ENCODE measurements at regions not wholly inside any gene's neighbourhood (a gene's known extent, or its start where the extent isn't known, plus 50 kb on each side); places are given as distances from the start of the nearest gene placed in this dataset.

GRCh38 chr2:56015711-56016115, 92.1 kb upstream of the EFEMP1 start:
- no peak overlapping the region for H3K4me3 ChIP-seq (ENCODE audit: insufficient read depth, low read length, poor library complexity, severe bottlenecking)
- H3K79me2 ChIP-seq (ENCODE audit: insufficient read depth, low read length): no peaks in the 10 kb centered on the region
- H3K9me2 ChIP-seq (replicated peaks; ENCODE audit: insufficient read depth, low read length): no peaks in the 10 kb centered on the region
- H3K27me3 ChIP-seq (ENCODE audit: low read length): no peaks in the 10 kb centered on the region
- H3F3A ChIP-seq (ENCODE audit: insufficient read depth): no peaks in the 10 kb centered on the region
- H3K36me3 ChIP-seq (ENCODE audit: low read length): no peaks in the 10 kb centered on the region
- H2AFZ ChIP-seq (ENCODE audit: low read depth, low read length, severe bottlenecking): no peak overlapping the region
- H3K4me2 ChIP-seq (ENCODE audit: low read depth, low read length, poor library complexity, severe bottlenecking): no peak overlapping the region
- TF ChIP-seq EZH2phosphoT487 (conservative IDR thresholded peaks at IDR 0.05; ENCODE audit: low read length) (no peak), CTCF (IDR thresholded peaks at IDR 0.05; ENCODE audit: insufficient read depth, low read length, poor library complexity, severe bottlenecking) (no peak)
- no peak overlapping the region for H3K9ac ChIP-seq (ENCODE audit: low read length)
- H3K9me3 ChIP-seq (ENCODE audit: insufficient read depth, low read length): no peaks in the 10 kb centered on the region
- no peaks in the 10 kb centered on the region for H4K20me1 ChIP-seq (ENCODE audit: low read depth, low read length)
- no peak overlapping the region for H3K27ac ChIP-seq (ENCODE audit: low read depth, low read length)

DNA sequence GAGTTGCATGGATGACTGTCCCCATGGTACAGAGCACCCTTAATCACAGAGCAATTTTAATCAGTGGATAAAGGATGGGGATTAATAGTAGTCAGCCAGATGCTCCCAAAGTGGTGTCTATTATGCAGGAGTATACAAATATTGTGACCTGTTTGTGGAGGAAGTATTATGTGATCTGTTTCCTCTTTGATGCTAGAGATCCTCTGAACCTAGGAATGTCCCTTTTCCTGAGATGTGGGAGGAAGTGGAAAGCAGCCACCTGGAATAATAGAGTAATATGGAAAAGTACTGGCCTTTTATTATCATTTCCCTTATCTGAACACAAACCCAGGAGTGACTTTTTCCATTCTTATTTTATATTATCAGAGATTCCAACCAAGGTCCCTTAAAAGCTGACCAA, 94.2 kb upstream of the EFEMP1 start:
- H3K36me3 ChIP-seq (ENCODE audit: low read length): no peaks in the 10 kb centered on the region
- no peak overlapping the region for H3K9ac ChIP-seq (ENCODE audit: low read length)
- H3K27me3 ChIP-seq (ENCODE audit: low read length): no peaks in the 10 kb centered on the region
- no peak overlapping the region for H3K27ac ChIP-seq (ENCODE audit: low read depth, low read length)
- no peaks in the 10 kb centered on the region for H3K9me3 ChIP-seq (ENCODE audit: insufficient read depth, low read length)
- H2AFZ ChIP-seq (ENCODE audit: low read depth, low read length, severe bottlenecking): no peak overlapping the region
- no peaks in the 10 kb centered on the region for H3F3A ChIP-seq (ENCODE audit: insufficient read depth)
- H3K79me2 ChIP-seq (ENCODE audit: insufficient read depth, low read length): no peaks in the 10 kb centered on the region
- H3K4me3 ChIP-seq (ENCODE audit: insufficient read depth, low read length, poor library complexity, severe bottlenecking): no peak overlapping the region
- TF ChIP-seq CTCF (IDR thresholded peaks at IDR 0.05; ENCODE audit: insufficient read depth, low read length, poor library complexity, severe bottlenecking) (no peak), EZH2phosphoT487 (conservative IDR thresholded peaks at IDR 0.05; ENCODE audit: low read length) (no peak)
- H3K4me2 ChIP-seq (ENCODE audit: low read depth, low read length, poor library complexity, severe bottlenecking): no peak overlapping the region
- no peaks in the 10 kb centered on the region for H3K9me2 ChIP-seq (replicated peaks; ENCODE audit: insufficient read depth, low read length)
- no peaks in the 10 kb centered on the region for H4K20me1 ChIP-seq (ENCODE audit: low read depth, low read length)

DNA sequence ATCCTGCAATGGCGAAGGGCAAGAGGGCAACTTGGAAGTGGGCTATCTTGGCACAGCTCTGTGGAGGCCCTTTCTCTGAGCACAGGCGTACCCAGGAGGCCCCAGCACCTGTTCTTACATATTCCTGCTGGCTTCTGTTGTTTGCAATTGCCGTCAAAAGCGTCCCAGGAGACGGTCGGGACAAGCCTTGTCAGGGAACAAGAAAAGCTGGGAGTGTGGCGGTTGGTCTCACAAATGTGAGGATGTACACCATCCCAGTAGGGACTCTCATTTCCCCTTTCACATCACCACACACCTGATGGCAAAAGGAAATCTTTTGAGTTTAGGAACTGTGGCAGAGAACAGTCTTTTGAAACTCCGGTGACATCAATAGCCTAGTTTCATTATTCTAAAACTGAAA, 94.7 kb upstream of the EFEMP1 start:
- Histone ChIP-seq H3K27ac (ENCODE audit: low read depth, low read length) (no peak overlapping the region), H3K79me2 (ENCODE audit: insufficient read depth, low read length) (no peaks in the 10 kb centered on the region), H3K4me2 (ENCODE audit: low read depth, low read length, poor library complexity, severe bottlenecking) (no peak overlapping the region), H3F3A (ENCODE audit: insufficient read depth) (no peaks in the 10 kb centered on the region), H3K9ac (ENCODE audit: low read length) (no peak overlapping the region), H3K4me3 (ENCODE audit: insufficient read depth, low read length, poor library complexity, severe bottlenecking) (no peak overlapping the region), H2AFZ (ENCODE audit: low read depth, low read length, severe bottlenecking) (no peak overlapping the region), H3K36me3 (ENCODE audit: low read length) (no peaks in the 10 kb centered on the region), H3K9me2 (replicated peaks; ENCODE audit: insufficient read depth, low read length) (no peaks in the 10 kb centered on the region), H3K9me3 (ENCODE audit: insufficient read depth, low read length) (no peaks in the 10 kb centered on the region), H3K27me3 (ENCODE audit: low read length) (no peaks in the 10 kb centered on the region), H4K20me1 (ENCODE audit: low read depth, low read length) (no peaks in the 10 kb centered on the region)
- TF ChIP-seq CTCF (IDR thresholded peaks at IDR 0.05; ENCODE audit: insufficient read depth, low read length, poor library complexity, severe bottlenecking) (no peak), EZH2phosphoT487 (conservative IDR thresholded peaks at IDR 0.05; ENCODE audit: low read length) (no peak)

GRCh38 chr2:56021136-56021474, 97.5 kb upstream of the EFEMP1 start:
- Histone ChIP-seq H3K9me3 (ENCODE audit: insufficient read depth, low read length) (no peaks in the 10 kb centered on the region), H3K9ac (ENCODE audit: low read length) (no peak overlapping the region), H3K4me2 (ENCODE audit: low read depth, low read length, poor library complexity, severe bottlenecking) (no peak overlapping the region), H3K36me3 (ENCODE audit: low read length) (no peaks in the 10 kb centered on the region), H3K79me2 (ENCODE audit: insufficient read depth, low read length) (no peaks in the 10 kb centered on the region), H3F3A (ENCODE audit: insufficient read depth) (no peaks in the 10 kb centered on the region), H3K27ac (ENCODE audit: low read depth, low read length) (no peak overlapping the region), H3K9me2 (replicated peaks; ENCODE audit: insufficient read depth, low read length) (no peaks in the 10 kb centered on the region), H3K27me3 (ENCODE audit: low read length) (no peaks in the 10 kb centered on the region), H2AFZ (ENCODE audit: low read depth, low read length, severe bottlenecking) (no peak overlapping the region), H4K20me1 (ENCODE audit: low read depth, low read length) (no peaks in the 10 kb centered on the region), H3K4me3 (ENCODE audit: insufficient read depth, low read length, poor library complexity, severe bottlenecking) (no peak overlapping the region)
- TF ChIP-seq CTCF (IDR thresholded peaks at IDR 0.05; ENCODE audit: insufficient read depth, low read length, poor library complexity, severe bottlenecking) (no peak), EZH2phosphoT487 (conservative IDR thresholded peaks at IDR 0.05; ENCODE audit: low read length) (no peak)
